HG02642 (cell line): ENCODE measurements at regions not wholly inside any gene's neighbourhood (a gene's known extent, or its start where the extent isn't known, plus 50 kb on each side); places are given as distances from the start of the nearest gene placed in this dataset.
"Not testable (repeated sequence)": the region's sequence is repeated elsewhere in the genome, so short reads cannot be mapped to it uniquely, and the experiment has no call there.

Experiments
- ATAC-seq: cut with Tn5 transposase; IDR thresholded peaks from one replicate; pipeline ENCODE4 v1.9.1; 2021; ENCODE audit warnings: mild to moderate bottlenecking; ENCODE audit not compliant: unreplicated experiment, poor library complexity

- no peak for ATAC-seq
These were observed 51.1 kb upstream of the JADE1 start for GRCh38 chr4:128758314-128758922.

GRCh38 chr4:128757712-128758111 lies 51.8 kb upstream of the JADE1 start:
- ATAC-seq: no peak

- no peak for ATAC-seq
These were observed 58.1 kb upstream of the JADE1 start for GRCh38 chr4:128751354-128751753.

- not testable (repeated sequence) for ATAC-seq
These were observed 67.8 kb upstream of the JADE1 start for GRCh38 chr4:128741748-128742147.

- no peak for ATAC-seq
These were observed 72.4 kb upstream of the JADE1 start for GRCh38 chr4:128737098-128737513.

- no peak for ATAC-seq
These were observed 73.8 kb upstream of the JADE1 start for GRCh38 chr4:128735714-128736113.

- ATAC-seq: no peak
These were observed 81.3 kb upstream of the JADE1 start for GRCh38 chr4:128728190-128728589.

GRCh38 chr4:128727658-128728057 lies 81.8 kb upstream of the JADE1 start:
- ATAC-seq: no peak

- ATAC-seq: no peak
These were observed 84.0 kb upstream of the JADE1 start for GRCh38 chr4:128725405-128726055.

- no peak for ATAC-seq
These were observed 86.6 kb upstream of the JADE1 start for GRCh38 chr4:128722911-128723310.

- ATAC-seq: no peak
These were observed 87.6 kb upstream of the JADE1 start for GRCh38 chr4:128721896-128722295.

GRCh38 chr4:128720270-128720669 lies 89.2 kb upstream of the JADE1 start:
- no peak for ATAC-seq

- ATAC-seq: no peak
These were observed 90.7 kb upstream of the JADE1 start for GRCh38 chr4:128718768-128719167.

GRCh38 chr4:128716338-128716737 lies 93.2 kb upstream of the JADE1 start:
- no peak for ATAC-seq

- ATAC-seq: no peak
These were observed 93.9 kb upstream of the JADE1 start for GRCh38 chr4:128715616-128716015.

- ATAC-seq: no peak
These were observed 98.1 kb upstream of the JADE1 start for GRCh38 chr4:128711361-128711760.

GRCh38 chr4:128709268-128709667 lies 100.2 kb upstream of the JADE1 start:
- no peak for ATAC-seq

- ATAC-seq: no peak
These were observed 101.6 kb upstream of the JADE1 start for GRCh38 chr4:128707864-128708263.

- no peak for ATAC-seq
These were observed 105.6 kb upstream of the JADE1 start for GRCh38 chr4:128703948-128704347.

GRCh38 chr4:128700659-128701350 lies 108.7 kb upstream of the JADE1 start:
- ATAC-seq: no peak

GRCh38 chr4:128698386-128698785 lies 111.1 kb upstream of the JADE1 start:
- ATAC-seq: no peak

- ATAC-seq: no peak
These were observed 112.2 kb upstream of the JADE1 start for GRCh38 chr4:128697323-128697722.
